ENCODE measurements at regions not wholly inside any gene's neighbourhood (a gene's known extent, or its start where the extent isn't known, plus 50 kb on each side); places are given as distances from the start of the nearest gene placed in this dataset.

GRCh38 chr7:113784316-113784715 lies 134.5 kb downstream of the PPP1R3A start:
- TF ChIP-seq CTCF (IDR thresholded peaks at IDR 0.05) (no peak), EZH2 (IDR thresholded peaks at IDR 0.05) (no peak)
